NCI-H526 treated with DMSO at 0.1 percent for 48 hours (cell line): ENCODE measurements at regions not wholly inside any gene's neighbourhood (a gene's known extent, or its start where the extent isn't known, plus 50 kb on each side); places are given as distances from the start of the nearest gene placed in this dataset.
"Not testable (repeated sequence)": the region's sequence is repeated elsewhere in the genome, so short reads cannot be mapped to it uniquely, and the experiment has no call there.

Experiments used
- DNase-seq: peaks from one replicate; lab custom pipeline; 2025; lab: John Stamatoyannopoulos, UW

DNA sequence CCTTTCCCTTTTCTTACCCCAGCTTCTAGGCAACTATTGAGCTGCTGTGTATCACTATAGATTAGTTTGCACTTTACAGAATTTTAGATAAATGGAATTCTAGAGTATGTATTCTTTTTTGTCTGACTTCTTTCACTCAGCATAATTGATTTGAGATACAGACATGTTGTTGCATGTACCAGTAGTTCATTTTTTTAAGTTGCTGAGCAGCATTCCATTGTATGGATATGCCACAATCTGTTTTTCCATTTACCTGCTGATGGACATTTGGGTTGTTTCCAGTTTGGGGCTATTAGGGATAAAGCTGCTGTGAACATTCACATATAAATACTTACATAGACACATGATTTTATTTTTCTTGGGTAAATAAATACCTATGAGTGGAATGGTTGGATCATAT lies 135.7 kb downstream of the IGF1 start:
- no peak for DNase-seq

DNA sequence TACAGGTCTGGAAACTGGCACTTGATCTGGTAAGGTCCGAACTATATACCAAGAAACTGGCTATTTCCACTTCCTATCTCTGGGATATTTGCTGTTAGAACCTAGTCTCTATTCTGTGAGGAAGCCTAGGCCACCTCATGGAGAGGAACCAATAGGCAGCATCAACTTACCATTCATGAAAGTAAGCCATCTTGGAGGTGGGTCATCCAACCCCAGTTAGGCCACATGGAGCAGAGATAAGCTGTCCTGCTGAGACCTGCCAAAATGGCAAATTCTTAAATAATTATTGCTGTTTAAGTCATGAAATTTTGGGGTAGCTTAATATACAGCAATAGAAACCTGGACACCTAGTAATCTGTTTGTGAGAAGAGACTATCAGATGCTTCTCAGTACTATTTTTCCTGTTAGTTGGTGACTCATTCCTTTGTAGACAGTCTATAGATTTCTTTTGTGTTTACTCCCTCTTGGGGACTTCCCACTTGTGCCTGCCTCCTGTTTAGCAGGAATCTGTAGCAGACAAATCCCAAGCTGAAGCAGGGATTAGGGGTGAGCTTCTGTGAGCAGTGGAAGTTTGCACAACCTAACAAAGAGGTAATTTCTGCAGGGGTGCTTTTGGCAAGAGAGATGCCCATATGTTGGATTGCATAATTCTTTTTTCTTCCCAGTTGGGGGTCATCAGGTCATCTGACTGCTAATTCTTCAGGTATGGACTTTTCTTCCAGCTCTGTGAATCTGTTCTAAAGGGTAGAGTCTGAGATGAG lies 136.8 kb downstream of the IGF1 start:
- DNase-seq = no peak

DNA sequence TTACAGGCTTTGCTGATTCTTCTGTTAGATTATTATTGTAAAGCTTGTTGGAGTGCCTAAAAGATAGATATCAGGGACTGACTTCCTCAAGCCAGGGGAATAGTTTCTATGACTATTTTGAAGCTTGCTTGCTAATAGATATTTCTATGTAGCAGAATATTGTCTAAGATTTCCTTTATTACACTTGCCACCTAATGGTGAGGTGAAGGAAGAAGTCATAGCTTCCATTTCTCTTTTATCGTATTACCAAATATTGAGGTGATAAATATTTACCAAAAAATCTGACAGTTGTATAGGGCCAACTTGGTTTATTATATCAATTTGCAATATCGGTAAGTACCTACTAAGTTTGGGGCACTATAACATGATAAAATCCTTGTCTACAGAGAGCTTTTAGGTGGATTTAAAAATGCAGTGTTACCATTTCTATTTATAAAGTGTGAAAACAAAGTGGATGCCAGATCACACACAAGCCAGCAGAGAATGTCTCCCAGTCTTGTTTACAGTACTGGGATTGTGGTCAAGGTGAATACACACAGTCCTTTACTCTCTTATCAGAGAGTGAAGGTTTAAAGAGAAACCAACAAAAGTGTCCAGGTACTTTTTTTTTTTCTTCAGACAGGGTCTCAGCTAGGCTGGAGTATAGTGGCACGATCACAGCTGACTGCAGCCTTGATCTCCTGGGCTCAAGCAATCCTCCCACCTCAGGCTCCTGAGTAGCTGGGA lies 137.9 kb downstream of the IGF1 start:
- DNase-seq = no peak

DNA sequence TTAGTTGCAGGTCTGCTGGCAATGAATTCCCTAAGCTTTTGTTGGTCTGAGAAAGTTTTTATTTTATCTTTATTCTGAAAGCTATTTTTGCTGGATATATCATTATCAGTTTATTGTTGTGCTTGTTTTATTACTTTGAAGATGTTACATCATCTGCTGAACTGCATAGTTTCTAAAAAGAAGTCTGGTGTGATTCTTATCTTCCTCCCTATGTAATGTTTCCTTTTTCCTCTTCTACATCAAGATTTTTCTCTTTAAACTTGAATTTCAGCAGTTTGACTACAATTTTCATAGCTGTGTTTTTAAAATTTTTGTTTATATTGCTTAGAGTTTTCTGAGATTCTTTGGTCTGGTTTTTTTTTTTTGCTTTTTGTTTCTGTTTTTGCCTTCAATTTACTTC lies 137.1 kb upstream of the PMCH start:
- DNase-seq = no peak

DNA sequence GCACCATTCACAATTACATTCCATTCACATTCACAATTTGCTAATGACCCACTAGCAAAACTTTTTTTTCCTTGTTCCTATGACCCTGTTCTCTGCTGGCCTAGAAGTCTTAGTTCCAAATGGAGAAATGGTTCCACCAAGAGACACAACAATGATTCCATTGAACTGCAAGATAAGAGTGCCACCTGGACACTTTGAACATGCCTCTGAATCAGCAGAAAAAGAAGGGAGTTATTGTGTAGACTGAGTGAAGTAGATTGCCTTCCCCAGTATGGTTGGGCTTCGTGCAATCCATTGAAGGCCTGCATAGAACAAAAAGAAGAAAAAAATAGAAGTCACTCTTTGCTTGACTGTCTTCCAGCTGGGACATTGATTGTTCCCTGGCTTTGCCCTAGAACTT lies 133.8 kb upstream of the PMCH start:
- no peak for DNase-seq

DNA sequence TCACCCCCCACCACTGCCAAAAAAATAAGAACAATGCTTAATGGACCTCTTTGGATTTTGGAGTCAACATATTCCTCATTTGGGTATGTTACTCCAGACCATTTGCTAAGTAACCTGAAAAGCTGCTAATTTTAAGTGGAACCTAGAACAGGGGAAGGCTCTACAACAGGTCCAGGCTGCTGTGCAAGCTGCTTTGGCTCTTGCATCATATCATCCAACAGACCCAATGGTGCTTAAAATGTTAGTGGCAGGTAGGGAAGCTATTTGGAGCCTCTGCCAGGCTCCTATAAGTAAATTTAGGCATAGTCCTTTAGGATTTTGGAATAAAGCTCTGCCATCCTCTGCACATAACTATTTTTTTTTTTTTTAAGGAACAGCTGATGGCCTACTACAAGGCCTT lies 132.2 kb upstream of the PMCH start:
- no peak for DNase-seq

DNA sequence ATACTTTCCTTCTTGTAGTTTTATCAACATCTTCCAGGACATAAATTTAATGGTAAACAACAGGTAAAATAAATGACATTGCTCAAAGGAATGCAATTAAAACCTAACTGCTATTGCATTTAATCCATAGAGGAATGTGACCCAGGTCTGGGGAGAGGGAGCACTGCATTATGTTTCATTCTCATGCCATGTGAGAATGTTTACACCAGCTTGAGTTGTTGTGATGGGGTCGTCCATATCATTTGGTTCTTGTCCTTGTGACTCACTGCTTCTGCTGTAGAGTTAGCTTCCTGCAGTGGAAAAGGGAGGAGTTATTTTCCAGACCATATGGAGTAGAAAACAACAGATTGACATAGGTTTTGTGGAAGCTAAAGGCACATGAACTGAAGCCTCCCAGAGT lies 129.3 kb upstream of the PMCH start:
- no peak for DNase-seq

DNA sequence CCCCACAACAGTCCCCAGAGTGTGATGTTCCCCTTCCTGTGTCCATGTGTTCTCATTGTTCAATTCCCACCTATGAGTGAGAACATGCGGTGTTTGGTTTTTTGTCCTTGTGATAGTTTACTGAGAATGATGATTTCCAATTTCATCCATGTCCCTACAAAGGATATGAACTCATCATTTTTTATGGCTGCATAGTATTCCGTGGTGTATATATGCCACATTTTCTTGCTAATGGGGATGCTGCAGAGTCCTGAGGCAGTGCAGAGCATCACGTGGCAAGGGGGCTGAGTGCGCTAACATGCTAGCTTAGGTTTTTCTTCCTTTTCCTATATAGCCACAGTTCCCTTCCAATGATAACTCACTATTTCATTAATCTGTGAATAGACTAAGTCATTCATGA lies 127.5 kb upstream of the PMCH start:
- not testable (repeated sequence) for DNase-seq

DNA sequence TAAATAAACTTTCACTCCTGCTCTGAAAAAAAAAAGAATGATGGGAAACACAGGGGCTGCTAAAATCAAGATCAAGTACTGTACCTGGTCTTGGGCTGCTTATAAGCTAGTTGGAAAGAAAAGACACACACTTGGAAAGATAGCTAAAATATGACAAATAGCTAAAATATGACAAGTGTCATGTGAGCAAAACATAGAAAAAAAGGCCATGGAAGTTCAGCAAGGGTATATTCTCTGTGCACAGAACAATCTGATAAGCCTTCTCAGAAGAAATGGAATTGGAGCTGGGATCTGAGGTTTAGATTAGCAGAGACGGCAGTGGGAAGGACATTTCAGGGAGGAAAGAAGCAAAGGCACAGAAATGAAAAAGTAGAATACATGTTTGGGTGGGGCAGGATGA lies 126.2 kb upstream of the PMCH start:
- DNase-seq = no peak

DNA sequence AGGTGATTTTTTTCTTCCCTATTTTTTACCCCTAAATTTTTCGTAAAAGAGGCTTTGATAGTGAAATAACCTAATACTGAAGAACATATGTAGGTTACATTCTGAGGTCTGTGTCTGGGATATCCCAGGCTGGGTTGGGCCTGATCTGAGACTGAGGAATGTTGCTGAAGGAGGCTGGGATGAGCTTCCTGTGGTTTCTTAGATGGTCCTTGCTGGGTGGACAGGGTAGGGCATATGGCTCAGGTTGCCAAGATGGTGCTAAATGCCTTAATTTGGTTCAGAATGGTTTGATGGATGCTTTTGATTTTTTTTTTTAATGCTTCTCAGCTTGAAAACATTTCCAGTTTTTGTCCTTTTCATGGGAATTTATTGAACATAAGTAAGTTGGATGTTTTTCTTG lies 124.6 kb upstream of the PMCH start:
- DNase-seq = no peak

DNA sequence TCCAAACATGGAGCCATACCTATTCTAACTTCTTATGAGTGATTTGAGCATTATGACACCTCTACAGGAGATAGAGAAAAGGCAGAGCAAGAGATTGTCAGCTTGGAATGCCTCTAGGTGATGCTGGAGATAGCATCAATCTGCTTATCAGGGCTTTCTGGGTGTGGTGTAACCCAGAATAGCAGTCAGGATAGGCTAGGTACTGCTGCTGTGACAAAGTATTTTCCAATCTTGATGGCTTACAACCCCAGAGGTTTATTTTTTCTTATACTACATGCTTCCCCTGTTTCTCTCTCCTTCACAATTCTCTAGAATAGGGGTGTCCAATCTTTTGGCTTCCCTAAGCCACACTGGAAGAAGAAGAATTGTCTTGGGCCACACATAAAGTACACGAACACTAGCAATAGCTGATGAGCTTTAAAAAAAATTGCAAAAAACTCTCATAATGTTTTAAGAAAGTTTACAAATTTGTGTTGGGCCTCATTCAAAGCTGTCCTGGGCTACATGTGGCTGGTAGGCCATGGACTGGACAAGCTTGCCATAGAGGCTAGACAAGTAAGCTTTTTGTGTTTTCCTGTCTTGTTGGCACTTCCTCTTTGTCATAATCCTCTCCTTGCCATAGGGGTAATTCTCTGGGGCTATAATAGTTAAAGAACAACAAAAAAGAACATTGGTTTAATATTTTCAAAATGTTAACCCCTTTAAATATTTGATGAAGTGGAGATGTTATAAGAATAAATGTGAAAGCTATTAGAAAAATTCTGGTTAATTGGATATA lies 123.9 kb upstream of the PMCH start:
- no peak for DNase-seq

DNA sequence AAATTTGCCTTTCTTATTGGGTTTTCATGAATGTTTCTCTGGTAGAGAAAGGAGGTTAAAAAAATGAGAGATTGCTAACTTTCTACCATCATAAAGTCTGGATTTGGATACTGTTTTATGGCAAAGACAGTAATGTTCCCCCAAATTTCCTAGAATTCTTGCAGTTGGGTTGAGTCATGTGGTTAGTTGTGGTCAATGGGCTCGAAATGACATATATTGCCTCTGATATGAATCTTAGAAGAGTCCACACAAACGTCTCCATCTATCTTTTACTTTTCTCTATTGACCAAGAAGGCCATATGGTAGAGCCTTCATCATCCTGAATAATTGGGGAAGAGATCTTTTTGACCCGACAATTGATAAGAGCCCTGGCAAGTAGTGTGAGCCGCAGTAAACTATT lies 119.5 kb upstream of the PMCH start:
- DNase-seq = no peak

DNA sequence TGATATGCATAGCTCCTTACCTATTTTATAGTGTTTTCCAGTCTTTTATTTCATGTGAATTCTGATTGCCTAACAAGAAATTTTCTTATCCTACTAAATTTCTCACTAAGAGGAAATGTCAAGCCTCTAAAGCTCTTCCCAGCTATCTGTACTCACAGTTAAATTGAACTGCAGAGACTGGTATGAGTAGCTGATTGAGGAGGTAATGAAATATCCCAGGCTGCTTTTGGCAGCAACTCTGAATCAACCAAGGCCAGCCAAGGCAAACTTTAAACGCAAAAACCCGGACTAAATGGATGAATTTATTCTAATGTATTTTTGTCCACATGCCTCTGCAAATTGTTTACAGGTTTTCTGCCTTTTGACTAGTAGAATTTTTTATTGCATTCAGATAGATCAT lies 119.1 kb upstream of the PMCH start:
- no peak for DNase-seq

DNA sequence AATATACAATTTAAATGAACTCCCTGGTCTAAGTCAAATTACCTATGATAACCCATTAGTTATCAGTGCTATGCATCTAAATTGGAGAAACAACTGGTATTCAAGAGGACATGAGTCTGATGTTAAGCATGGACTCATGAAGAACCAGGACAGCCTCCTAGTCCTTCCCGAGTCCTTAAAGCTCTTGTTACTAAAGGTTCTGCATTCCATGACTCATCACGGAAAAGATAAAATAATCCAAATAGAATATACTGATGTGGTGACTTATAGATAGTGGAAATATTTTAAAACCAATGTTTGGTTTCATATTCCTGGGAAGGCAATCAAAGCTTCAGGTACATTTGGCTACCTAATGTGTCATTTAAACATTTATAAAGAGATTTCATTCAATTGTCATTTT lies 117.2 kb upstream of the PMCH start:
- DNase-seq = no peak

DNA sequence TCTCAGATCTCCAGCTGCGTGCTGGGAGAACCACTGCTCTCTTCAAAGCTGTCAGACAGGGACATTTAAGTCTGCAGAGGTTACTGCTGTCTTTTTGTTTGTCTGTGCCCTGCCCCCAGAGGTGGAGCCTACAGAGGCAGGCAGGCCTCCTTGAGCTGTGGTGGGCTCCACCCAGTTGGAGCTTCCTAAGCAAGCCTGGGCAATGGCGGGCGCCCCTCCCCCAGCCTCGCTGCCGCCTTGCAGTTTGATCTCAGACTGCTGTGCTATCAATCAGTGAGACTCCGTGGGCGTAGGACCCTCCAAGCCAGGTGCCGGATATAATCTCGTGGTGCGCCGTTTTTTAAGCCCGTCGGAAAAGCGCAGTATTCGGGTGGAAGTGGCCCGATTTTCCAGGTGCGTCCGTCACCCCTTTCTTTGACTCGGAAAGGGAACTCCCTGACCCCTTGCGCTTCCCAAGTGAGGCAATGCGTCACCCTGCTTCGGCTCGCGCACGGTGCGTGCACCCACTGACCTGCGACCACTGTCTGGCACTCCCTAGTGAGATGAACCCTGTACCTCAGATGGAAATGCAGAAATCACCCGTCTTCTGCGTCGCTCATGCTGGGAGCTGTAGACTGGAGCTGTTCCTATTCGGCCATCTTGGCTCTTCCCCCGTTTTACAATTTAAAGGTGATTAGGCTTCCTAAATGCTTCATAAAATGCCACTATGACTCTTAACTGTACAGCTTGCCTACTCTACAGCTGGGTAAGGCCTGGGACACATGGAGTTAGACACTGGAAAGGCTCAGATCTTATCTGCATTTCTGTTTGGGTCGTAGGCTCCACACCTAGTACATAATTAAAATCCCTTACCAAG lies 115.7 kb upstream of the PMCH start:
- not testable (repeated sequence) for DNase-seq

DNA sequence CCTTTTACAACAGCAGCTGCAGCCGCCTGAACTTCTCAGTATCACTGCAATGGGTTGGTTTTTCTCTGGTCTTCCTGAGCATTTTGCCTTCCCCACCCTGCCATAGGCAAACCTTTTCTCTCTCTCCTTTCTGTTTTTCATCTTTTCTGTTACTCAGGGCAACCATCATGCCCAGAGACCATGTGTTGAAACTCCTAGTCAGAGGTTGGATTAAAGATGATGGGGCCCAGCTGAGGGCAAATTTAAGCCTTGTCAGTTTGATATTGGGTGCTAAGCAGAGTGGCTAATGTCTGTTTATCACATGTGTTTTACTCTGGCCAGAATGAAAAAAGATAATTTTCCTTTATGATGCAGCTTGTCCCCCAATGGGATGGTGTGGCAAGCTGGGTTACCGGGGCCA lies 107.9 kb upstream of the PMCH start:
- no peak for DNase-seq

DNA sequence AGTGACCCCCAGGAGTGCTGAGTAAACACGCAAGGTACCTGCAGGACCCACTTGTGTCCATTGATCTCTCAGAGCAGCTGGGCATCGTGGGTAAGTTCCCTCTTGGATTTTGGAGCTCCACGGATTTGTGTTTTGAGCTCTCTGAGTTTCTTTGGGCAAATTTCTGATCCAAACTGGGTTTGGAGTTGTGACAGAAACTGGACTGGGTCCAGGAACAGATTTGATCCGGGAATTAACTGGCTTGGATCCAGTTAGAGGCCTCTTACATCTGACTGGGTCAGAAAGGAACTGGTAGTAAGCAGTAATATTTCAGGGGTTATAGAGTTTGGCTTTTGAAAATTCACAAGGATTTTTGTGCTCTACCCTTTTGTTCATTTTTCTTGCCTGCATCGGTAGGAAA lies 107.0 kb upstream of the PMCH start:
- DNase-seq = not testable (repeated sequence)

DNA sequence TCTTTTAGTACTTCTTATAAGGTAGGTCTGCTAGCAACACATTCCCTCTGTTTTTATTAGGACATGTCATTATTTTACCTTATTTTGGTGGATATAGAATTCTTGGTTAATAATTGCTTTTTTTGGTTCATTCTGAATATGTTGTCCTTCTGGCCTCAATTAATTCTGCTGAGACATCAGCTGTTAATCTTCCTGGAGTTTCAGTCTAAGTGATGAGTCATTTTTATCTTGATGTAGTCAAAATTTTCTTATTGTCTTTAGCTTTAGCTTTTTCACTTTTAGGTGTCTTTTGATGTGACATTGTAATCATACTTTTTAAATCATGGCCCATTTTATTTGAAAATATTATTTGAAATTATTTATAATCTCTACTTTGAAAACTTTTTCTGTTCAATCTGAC lies 104.9 kb upstream of the PMCH start:
- no peak for DNase-seq

DNA sequence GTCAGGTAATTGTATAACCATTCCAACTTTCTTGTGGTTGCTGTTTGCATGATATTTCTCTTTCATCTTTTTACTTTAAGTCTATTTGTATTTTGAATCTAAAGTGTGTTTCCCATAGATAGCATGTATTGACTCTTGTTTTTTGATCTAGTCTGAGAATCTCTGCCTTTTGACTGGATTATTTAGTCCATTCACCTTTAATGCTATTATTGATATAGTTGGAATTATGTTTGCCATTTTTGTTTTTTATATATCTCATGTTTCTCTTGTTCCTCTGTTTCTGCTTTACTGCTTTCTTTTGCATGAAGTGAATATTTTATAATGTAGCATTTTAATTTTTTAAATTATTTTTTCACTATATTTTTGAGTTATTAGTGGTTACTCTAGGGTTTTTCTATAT lies 103.9 kb upstream of the PMCH start:
- DNase-seq = no peak

DNA sequence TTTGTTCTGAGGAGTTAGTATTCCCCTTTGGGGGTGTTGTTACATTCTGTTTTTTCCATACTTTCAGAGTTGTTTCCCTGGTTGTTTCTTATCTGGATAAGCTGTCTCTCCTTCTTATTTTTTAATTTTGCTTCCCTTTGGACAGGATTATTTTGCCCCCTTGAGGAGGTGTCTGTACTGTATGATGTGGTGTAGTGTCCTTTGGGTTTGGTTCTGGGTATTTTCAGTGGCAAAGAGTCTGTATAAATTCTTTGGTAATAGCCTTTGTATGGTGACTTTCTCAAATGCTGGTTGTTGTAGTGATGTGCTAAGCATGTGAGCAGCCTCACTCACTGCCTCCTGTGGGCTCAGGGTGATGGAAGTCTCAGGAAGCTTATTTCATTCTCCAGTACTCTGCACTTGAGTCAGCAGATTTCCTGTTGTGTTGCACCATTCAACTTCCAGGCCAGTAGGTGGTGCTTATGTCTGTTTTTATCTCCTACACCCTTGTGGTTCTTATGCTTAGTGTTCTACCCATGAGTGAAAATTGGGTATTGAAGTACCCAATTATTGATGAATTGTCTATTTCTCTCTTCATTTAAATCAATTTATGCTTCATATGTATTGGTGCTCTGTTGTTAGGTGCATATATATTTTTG lies 103.3 kb upstream of the PMCH start:
- peak; percentile 11 for DNase-seq

DNA sequence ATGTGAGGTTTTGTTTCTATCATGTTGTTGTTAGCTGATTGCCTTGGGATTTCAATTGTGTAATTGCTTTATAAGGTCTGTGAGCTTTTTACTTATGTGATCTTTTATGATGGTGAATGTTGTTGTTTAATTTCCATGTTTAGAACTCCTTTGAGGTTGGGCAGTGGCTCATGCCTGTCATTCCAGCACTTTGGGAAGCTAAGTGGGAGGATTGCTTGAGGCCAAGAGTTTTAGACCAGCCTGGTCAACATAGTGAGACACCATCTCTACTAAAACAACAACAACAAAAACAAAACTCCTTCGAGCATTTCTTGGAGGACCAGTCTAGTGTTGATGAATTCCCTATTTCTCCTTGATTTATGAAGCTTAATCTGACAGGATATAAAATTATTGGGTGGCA lies 102.1 kb upstream of the PMCH start:
- no peak for DNase-seq

DNA sequence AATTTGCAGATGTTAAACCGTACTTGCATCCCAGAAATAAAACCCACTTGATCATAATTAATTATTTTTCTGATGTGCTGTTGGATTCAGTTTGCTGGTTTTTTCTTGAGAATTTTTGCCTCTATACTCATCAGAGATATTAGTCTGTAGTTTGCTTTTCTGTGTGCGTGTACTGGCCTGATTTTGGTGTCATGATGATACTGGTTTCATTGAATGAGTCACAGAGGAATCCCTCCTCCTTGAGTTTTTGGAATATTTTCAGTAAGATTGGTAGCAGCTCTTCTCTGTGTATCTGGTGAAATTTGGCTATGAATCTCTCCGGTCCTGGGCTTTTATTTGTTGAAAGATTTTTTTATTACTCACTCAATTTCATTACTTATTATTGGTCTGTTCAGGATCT lies 100.4 kb upstream of the PMCH start:
- no peak for DNase-seq
